ENCODE measurements at regions not wholly inside any gene's neighbourhood (a gene's known extent, or its start where the extent isn't known, plus 50 kb on each side); places are given as distances from the start of the nearest gene placed in this dataset.
"Not testable (repeated sequence)": the region's sequence is repeated elsewhere in the genome, so short reads cannot be mapped to it uniquely, and the experiment has no call there.

DNA sequence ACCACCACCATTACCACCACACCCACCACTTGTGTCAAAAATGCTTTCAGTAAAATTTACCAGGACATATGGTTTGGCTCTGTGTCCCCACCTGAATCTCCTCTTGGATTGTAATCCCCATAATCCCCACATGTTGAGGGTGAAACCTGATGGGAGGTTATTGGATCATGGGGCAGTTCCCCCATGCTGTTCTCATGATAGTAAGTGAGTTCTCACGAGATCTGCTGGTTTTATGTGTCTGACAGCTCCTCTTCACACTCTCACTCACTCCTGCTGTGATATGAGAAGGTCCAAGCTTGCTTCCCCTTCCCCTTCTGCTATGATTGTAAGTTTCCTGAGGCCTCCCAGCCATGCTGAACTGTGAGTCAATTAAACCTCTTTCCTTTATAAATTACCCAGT lies 176.8 kb upstream of the ERBB4 start:
- intact Hi-C loops (cut with micrococcal nuclease); H4K20me1 ChIP-seq (replicated peaks; ENCODE audit: control insufficient read depth, extremely low read depth, insufficient read depth, low read length); FAIRE-seq; DNase-seq (ENCODE audit: low read depth, low spot score); H3K4me2 ChIP-seq (ENCODE audit: insufficient read depth, low read length); H3K4me1 ChIP-seq (ENCODE audit: control insufficient read depth, extremely low read depth, insufficient read depth, low read length); H3K4me3 ChIP-seq (replicated peaks in 1 of 3; ENCODE audit: insufficient read depth in 1 of 3, low read depth in 1 of 3, low read length in 3 of 3); H3K79me2 ChIP-seq (ENCODE audit: control insufficient read depth, insufficient read depth, low read length); H3K36me3 ChIP-seq (ENCODE audit: control insufficient read depth in 2 of 2, extremely low read depth in 1 of 2, insufficient read depth in 2 of 2, low read length in 2 of 2); H2AFZ ChIP-seq (ENCODE audit: low read depth, low read length); POLR2A ChIA-PET; H3K27me3 ChIP-seq (ENCODE audit: control insufficient read depth in 2 of 2, insufficient read depth in 2 of 2, low read length in 2 of 2); H3K27ac ChIP-seq (ENCODE audit: insufficient read depth, low read depth, low read length); H3K9ac ChIP-seq (replicated peaks; ENCODE audit: extremely low read depth, insufficient read depth, low read length); H3K9me1 ChIP-seq (replicated peaks; ENCODE audit: control insufficient read depth, extremely low read depth, insufficient read depth, low read length); H3K9me3 ChIP-seq (replicated peaks; ENCODE audit: control insufficient read depth, insufficient read depth, low read length); BruUV-seq (replicated peaks); CTCF ChIA-PET; dilution Hi-C loops (cut with MboI; ENCODE audit: extremely low pct_ligation_motif_present, low sequenced_read_pairs): not testable (repeated sequence)

DNA sequence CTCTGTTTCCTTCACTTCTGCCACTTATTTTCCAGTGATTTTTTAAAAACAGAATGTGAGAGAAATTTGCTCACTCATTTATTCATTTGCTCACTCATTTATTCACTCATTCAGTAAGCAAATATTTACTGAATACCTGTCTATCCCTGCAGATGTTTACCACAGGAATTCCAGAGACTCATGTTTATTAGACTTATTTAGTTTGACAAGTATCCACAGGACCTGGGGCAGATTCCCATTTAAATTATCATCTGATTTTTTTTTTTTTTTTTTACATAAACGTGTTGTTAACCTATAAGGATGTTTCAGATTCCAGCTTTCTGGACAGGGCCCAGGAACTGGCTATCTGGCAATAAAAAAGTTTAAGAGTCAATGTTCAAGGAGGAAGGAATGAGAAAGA lies 175.1 kb upstream of the ERBB4 start:
- H3K9ac ChIP-seq (replicated peaks; ENCODE audit: extremely low read depth, insufficient read depth, low read length), result no peak overlapping the region
- H3K4me3 ChIP-seq (replicated peaks in 1 of 3; ENCODE audit: insufficient read depth in 1 of 3, low read depth in 1 of 3, low read length in 3 of 3), result no peak overlapping the region
- TF ChIP-seq JUN (IDR thresholded peaks at IDR 0.05; ENCODE audit: borderline replicate concordance, insufficient read depth, insufficient read length, low read depth) (no peak), POLR2AphosphoS5 (IDR thresholded peaks at IDR 0.05; ENCODE audit: insufficient read depth, low read depth, low read length) (no peak), POLR2A (IDR thresholded peaks at IDR 0.05; ENCODE audit: low read depth, low read length) (no peak), MYC (IDR thresholded peaks at IDR 0.05; ENCODE audit: low read depth, low read length) (no peak), EZH2 (IDR thresholded peaks at IDR 0.05; ENCODE audit: borderline replicate concordance, low read depth, low read length, severe bottlenecking) (no peak), GATA2 (IDR thresholded peaks at IDR 0.05; ENCODE audit: insufficient read depth, insufficient read length, low read depth, low read length) (no peak), CTCF (IDR thresholded peaks at IDR 0.05; ENCODE audit: extremely low read depth in 1 of 2, insufficient read depth in 1 of 2, low read depth in 1 of 2, low read length in 2 of 2) (no peak), FOS (IDR thresholded peaks at IDR 0.05; ENCODE audit: borderline replicate concordance, insufficient read depth, low read length) (no peak)
- TF ChIP-seq, protein P1, sequence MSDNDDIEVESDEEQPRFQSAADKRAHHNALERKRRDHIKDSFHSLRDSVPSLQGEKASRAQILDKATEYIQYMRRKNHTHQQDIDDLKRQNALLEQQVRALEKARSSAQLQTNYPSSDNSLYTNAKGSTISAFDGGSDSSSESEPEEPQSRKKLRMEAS (IDR thresholded peaks at IDR 0.05; ENCODE audit: insufficient read depth, insufficient read length), result no peak
- no peaks in the 10 kb centered on the region for H3K4me1 ChIP-seq (ENCODE audit: control insufficient read depth, extremely low read depth, insufficient read depth, low read length)
- H3K4me2 ChIP-seq (ENCODE audit: insufficient read depth, low read length), result no peak overlapping the region
- H3K27ac ChIP-seq (ENCODE audit: insufficient read depth, low read depth, low read length), result no peak overlapping the region
- H3K9me3 ChIP-seq (replicated peaks; ENCODE audit: control insufficient read depth, insufficient read depth, low read length), result no peaks in the 10 kb centered on the region
- BruUV-seq (replicated peaks), result no TSS peak
- no peaks in the 10 kb centered on the region for H3K79me2 ChIP-seq (ENCODE audit: control insufficient read depth, insufficient read depth, low read length)
- DNase-seq (ENCODE audit: low read depth, low spot score) (no peak), FAIRE-seq (no peak)
- no peaks in the 10 kb centered on the region for H3K9me1 ChIP-seq (replicated peaks; ENCODE audit: control insufficient read depth, extremely low read depth, insufficient read depth, low read length)
- intact Hi-C loops (cut with micrococcal nuclease) (no loop called here), dilution Hi-C loops (cut with MboI; ENCODE audit: extremely low pct_ligation_motif_present, low sequenced_read_pairs) (no loop called here)
- CTCF ChIA-PET, result no interaction called here
- H2AFZ ChIP-seq (ENCODE audit: low read depth, low read length), result no peak overlapping the region
- H3K27me3 ChIP-seq (ENCODE audit: control insufficient read depth in 2 of 2, insufficient read depth in 2 of 2, low read length in 2 of 2), result no peaks in the 10 kb centered on the region
- no peaks in the 10 kb centered on the region for H4K20me1 ChIP-seq (replicated peaks; ENCODE audit: control insufficient read depth, extremely low read depth, insufficient read depth, low read length)
- POLR2A ChIA-PET, result no interaction called here
- H3K36me3 ChIP-seq (ENCODE audit: control insufficient read depth in 2 of 2, extremely low read depth in 1 of 2, insufficient read depth in 2 of 2, low read length in 2 of 2), result no peaks in the 10 kb centered on the region
